Endothelial cell (in vitro differentiated cells): ENCODE measurements at regions not wholly inside any gene's neighbourhood (a gene's known extent, or its start where the extent isn't known, plus 50 kb on each side); places are given as distances from the start of the nearest gene placed in this dataset.

Experiments used
- DNase-seq: peaks from one replicate; pipeline ENCODE4 v3.0.0; 2021; ENCODE audit warnings: low spot score
- H3K27ac Mint-ChIP-seq: one replicate; pipeline ENCODE4 v1.8.0; 2021; ENCODE audit warnings: mixed read lengths, inconsistent platforms; ENCODE audit not compliant: unreplicated experiment
- H3K27me3 Mint-ChIP-seq: one replicate; pipeline ENCODE4 v1.8.0; 2021; ENCODE audit warnings: mild to moderate bottlenecking, moderate library complexity, mixed read lengths, inconsistent platforms; ENCODE audit not compliant: unreplicated experiment
- H3K36me3 Mint-ChIP-seq: one replicate; pipeline ENCODE4 v1.8.0; 2021; ENCODE audit warnings: mild to moderate bottlenecking, low read depth, mixed read lengths, inconsistent platforms; ENCODE audit not compliant: unreplicated experiment
- H3K4me1 Mint-ChIP-seq: one replicate; pipeline ENCODE4 v1.8.0; 2021; ENCODE audit warnings: mild to moderate bottlenecking, mixed read lengths, inconsistent platforms; ENCODE audit not compliant: unreplicated experiment
- H3K4me3 Mint-ChIP-seq: one replicate; pipeline ENCODE4 v1.8.0; 2021; ENCODE audit warnings: mild to moderate bottlenecking, mixed read lengths, inconsistent platforms; ENCODE audit not compliant: unreplicated experiment
- H3K9me3 Mint-ChIP-seq: one replicate; pipeline ENCODE4 v1.8.0; 2021; ENCODE audit warnings: mixed read lengths, inconsistent platforms; ENCODE audit not compliant: unreplicated experiment
- CTCF ChIP-seq: fragments of 200-600 bp; sonication (generic); IDR thresholded peaks from one replicate; pipeline ENCODE4 v1.5.0; 2021; ENCODE audit warnings: antibody characterized with exemption; ENCODE audit not compliant: unreplicated experiment

- no peaks in the 10 kb centered on the region for H3K4me1 Mint-ChIP-seq
- H3K9me3 Mint-ChIP-seq = peaks cover 6% of the 10 kb centered on the region
- H3K36me3 Mint-ChIP-seq = peaks cover 4% of the 10 kb centered on the region
- no peak for TF ChIP-seq CTCF
- DNase-seq = no peak
- H3K27ac Mint-ChIP-seq = no peak overlapping the region
- no peak overlapping the region for H3K4me3 Mint-ChIP-seq
- no peaks in the 10 kb centered on the region for H3K27me3 Mint-ChIP-seq
These were observed 124.0 kb upstream of the LRRN1 start for GRCh38 chr3:3675186-3675585.

- Mint-ChIP-seq H3K4me3 (no peak overlapping the region), H3K27me3 (no peaks in the 10 kb centered on the region), H3K36me3 (peaks cover 3% of the 10 kb centered on the region), H3K27ac (no peak overlapping the region), H3K4me1 (no peaks in the 10 kb centered on the region), H3K9me3 (peaks cover 22% of the 10 kb centered on the region)
- no peak for TF ChIP-seq CTCF
- no peak for DNase-seq
These were observed 132.6 kb upstream of the LRRN1 start for GRCh38 chr3:3666664-3667063.

- Mint-ChIP-seq H3K27ac (no peak overlapping the region), H3K4me1 (no peaks in the 10 kb centered on the region), H3K9me3 (peaks cover 26% of the 10 kb centered on the region), H3K4me3 (no peak overlapping the region), H3K36me3 (peaks cover 3% of the 10 kb centered on the region), H3K27me3 (peaks cover 3% of the 10 kb centered on the region)
- no peak for TF ChIP-seq CTCF
- DNase-seq = no peak
These were observed 133.1 kb upstream of the LRRN1 start for GRCh38 chr3:3665961-3666640.

GRCh38 chr3:3665546-3665945 is 133.7 kb upstream of the LRRN1 start:
- no peak for DNase-seq
- Mint-ChIP-seq H3K36me3 (peaks cover 3% of the 10 kb centered on the region), H3K4me1 (no peaks in the 10 kb centered on the region), H3K9me3 (peaks cover 26% of the 10 kb centered on the region), H3K27me3 (peaks cover 3% of the 10 kb centered on the region), H3K27ac (no peak overlapping the region), H3K4me3 (no peak overlapping the region)
- TF ChIP-seq CTCF = no peak

- H3K36me3 Mint-ChIP-seq = peaks cover 3% of the 10 kb centered on the region
- H3K4me3 Mint-ChIP-seq = no peak overlapping the region
- no peak overlapping the region for H3K27ac Mint-ChIP-seq
- peaks cover 28% of the 10 kb centered on the region for H3K9me3 Mint-ChIP-seq
- no peaks in the 10 kb centered on the region for H3K4me1 Mint-ChIP-seq
- peaks cover 3% of the 10 kb centered on the region for H3K27me3 Mint-ChIP-seq
- DNase-seq = no peak
- no peak for TF ChIP-seq CTCF
These were observed 134.3 kb upstream of the LRRN1 start for GRCh38 chr3:3664935-3665334.
